SH-SY5Y (cell line): ENCODE measurements at regions not wholly inside any gene's neighbourhood (a gene's known extent, or its start where the extent isn't known, plus 50 kb on each side); places are given as distances from the start of the nearest gene placed in this dataset.

Experiments
- GATA2 ChIP-seq: IDR thresholded peaks from 2 replicates; pipeline ENCODE4 v1.6.1; 2011; ENCODE audit warnings: mild to moderate bottlenecking, low read depth, low read length
- GATA3 ChIP-seq: IDR thresholded peaks from 2 replicates; pipeline ENCODE4 v1.6.1; 2011; ENCODE audit warnings: low read depth, mild to moderate bottlenecking, low read length, moderate library complexity

- TF ChIP-seq GATA3 = no peak
- TF ChIP-seq GATA2 = no peak
These were observed 498.9 kb downstream of the NPHP4 start for GRCh38 chr1:5493275-5493674.
